C4-2B (cell line): ENCODE measurements at regions not wholly inside any gene's neighbourhood (a gene's known extent, or its start where the extent isn't known, plus 50 kb on each side); places are given as distances from the start of the nearest gene placed in this dataset.

Source experiments
- H3K27ac ChIP-seq: fragments of 450-650 bp; 2 replicates; pipeline ENCODE4 v1.5.1; 2017
- ZFX ChIP-seq: fragments of 450-650 bp; IDR thresholded peaks from 2 replicates; pipeline ENCODE4 v1.6.1; 2017
- TF ChIP-seq, protein P1 (sequence below): fragments of 450-650 bp; conservative IDR thresholded peaks from 2 replicates; pipeline ENCODE4 v1.5.1; 2017; ENCODE audit warnings: mild to moderate bottlenecking

DNA sequence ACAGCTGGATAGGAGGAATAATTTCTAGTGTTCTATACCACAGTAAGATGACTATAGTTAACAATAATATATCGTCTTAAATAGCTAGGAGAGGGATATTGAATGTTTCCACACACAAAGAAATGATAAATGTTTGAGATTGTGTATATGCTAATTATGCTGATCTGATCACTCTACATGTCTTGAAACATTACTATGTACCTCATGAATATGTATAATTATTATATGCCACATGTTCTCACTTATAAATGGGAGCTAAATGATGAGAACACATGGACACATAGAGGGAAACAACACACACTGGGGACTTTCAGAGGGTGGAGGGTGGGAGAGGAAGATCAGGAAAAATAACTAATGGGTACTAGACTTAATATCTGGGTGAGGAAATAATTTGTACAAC is 53.2 kb upstream of the MAGEA4 start:
- H3K27ac ChIP-seq: no peak overlapping the region
- TF ChIP-seq ZFX: no peak
- TF ChIP-seq, protein P1, sequence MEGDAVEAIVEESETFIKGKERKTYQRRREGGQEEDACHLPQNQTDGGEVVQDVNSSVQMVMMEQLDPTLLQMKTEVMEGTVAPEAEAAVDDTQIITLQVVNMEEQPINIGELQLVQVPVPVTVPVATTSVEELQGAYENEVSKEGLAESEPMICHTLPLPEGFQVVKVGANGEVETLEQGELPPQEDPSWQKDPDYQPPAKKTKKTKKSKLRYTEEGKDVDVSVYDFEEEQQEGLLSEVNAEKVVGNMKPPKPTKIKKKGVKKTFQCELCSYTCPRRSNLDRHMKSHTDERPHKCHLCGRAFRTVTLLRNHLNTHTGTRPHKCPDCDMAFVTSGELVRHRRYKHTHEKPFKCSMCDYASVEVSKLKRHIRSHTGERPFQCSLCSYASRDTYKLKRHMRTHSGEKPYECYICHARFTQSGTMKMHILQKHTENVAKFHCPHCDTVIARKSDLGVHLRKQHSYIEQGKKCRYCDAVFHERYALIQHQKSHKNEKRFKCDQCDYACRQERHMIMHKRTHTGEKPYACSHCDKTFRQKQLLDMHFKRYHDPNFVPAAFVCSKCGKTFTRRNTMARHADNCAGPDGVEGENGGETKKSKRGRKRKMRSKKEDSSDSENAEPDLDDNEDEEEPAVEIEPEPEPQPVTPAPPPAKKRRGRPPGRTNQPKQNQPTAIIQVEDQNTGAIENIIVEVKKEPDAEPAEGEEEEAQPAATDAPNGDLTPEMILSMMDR: no peak

DNA sequence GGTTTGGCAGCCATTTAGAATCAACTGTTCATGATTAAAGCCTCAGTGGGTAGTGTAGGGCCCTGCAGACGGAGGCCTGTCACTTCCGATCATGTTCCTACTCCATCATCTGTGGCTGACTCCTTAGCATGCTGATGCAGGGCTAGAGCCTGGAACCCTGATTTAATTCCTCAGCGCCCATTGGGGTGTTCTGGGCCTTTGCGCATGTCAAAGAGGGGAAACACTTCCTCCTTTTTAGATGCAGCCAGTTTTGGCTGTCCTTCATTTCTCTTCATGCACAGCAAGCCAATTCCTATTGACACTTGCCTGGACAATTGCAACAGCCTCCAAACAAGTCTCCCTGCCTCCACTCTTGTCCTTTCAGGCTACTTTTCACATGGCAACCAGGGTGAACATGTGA is 51.9 kb upstream of the MAGEA4 start:
- H3K27ac ChIP-seq: no peak overlapping the region
- TF ChIP-seq ZFX: no peak
- TF ChIP-seq, protein P1: no peak
